ENCODE measurements at regions not wholly inside any gene's neighbourhood (a gene's known extent, or its start where the extent isn't known, plus 50 kb on each side); places are given as distances from the start of the nearest gene placed in this dataset.

- H3K36me3 Mint-ChIP-seq (ENCODE audit: insufficient read depth in 1 of 3, low read depth in 3 of 3), result peaks cover 0 to 3% (median 0%) of the 10 kb centered on the region in 3 experiments; a peak in 1 of 7 replicates
- no peak overlapping the region for H3K23ac ChIP-seq (ENCODE audit: insufficient read length, low read depth, low read length)
- H2BK20ac ChIP-seq (ENCODE audit: low read depth, low read length, poor library complexity, severe bottlenecking), result no peak overlapping the region
- H3K27me3 ChIP-seq (ENCODE audit: insufficient read depth, low read length), result no peaks in the 10 kb centered on the region
- no peaks in the 10 kb centered on the region for H3K9me3 Mint-ChIP-seq
- H3K4me3 Mint-ChIP-seq, result no peak overlapping the region
- H3K27ac ChIP-seq (ENCODE audit: insufficient read length, low read depth, low read length), result no peak overlapping the region
- H2AFZ ChIP-seq (ENCODE audit: low read length), result no peak overlapping the region
- no peak overlapping the region for H3K4ac ChIP-seq (ENCODE audit: low read depth, low read length)
- H3K9me3 ChIP-seq (ENCODE audit: control insufficient read depth, low read depth, low read length), result no peaks in the 10 kb centered on the region
- H3K27me3 Mint-ChIP-seq (ENCODE audit: low read depth), result no peaks in the 10 kb centered on the region; the same call in 1 of the 2 replicates
- no peak overlapping the region for H2BK5ac ChIP-seq (ENCODE audit: insufficient read length, low read length)
- no peak overlapping the region for H2AK5ac ChIP-seq (ENCODE audit: insufficient read length, low read length)
- no peaks in the 10 kb centered on the region for H3K79me2 ChIP-seq (ENCODE audit: insufficient read depth, low read length)
- H2BK120ac ChIP-seq (ENCODE audit: low read depth, low read length, poor library complexity, severe bottlenecking), result no peak overlapping the region
- H3K79me1 ChIP-seq (ENCODE audit: insufficient read depth, low read depth, low read length, poor library complexity, severe bottlenecking), result no peaks in the 10 kb centered on the region
- no peak overlapping the region for H2BK12ac ChIP-seq (ENCODE audit: insufficient read length, low read depth, low read length)
- H4K20me1 ChIP-seq (ENCODE audit: control insufficient read depth, insufficient read depth, insufficient read length), result no peaks in the 10 kb centered on the region
- H3K4me2 ChIP-seq (ENCODE audit: insufficient read depth, insufficient read length, low read length), result no peak overlapping the region
- H3K56ac ChIP-seq (ENCODE audit: insufficient read length, low read depth, low read length), result no peak overlapping the region
- WGBS (ENCODE audit: extremely low coverage, insufficient read length, low lambda C conversion rate), result no CpG with 5 or more reads among the region's 4 CpGs
- H3K4me1 Mint-ChIP-seq, result peaks cover 25 to 27% of the 10 kb centered on the region in 2 experiments
- H3K14ac ChIP-seq (ENCODE audit: insufficient read depth, low read length), result no peak overlapping the region
- H4K91ac ChIP-seq (ENCODE audit: insufficient read length, low read depth, low read length), result no peak overlapping the region
- H3K4me1 ChIP-seq (ENCODE audit: insufficient read depth, low read length), result no peaks in the 10 kb centered on the region; the same call in 1 of the 2 replicates
- no peak for DNase-seq
- H4K5ac ChIP-seq (ENCODE audit: insufficient read length, low read depth, low read length), result no peak overlapping the region
- no peak overlapping the region for H3K27ac Mint-ChIP-seq
- H3T11ph ChIP-seq (ENCODE audit: low read length), result no peak overlapping the region
- H3K23me2 ChIP-seq (ENCODE audit: insufficient read length, low read depth, low read length, poor library complexity, severe bottlenecking), result no peaks in the 10 kb centered on the region
- H2BK15ac ChIP-seq (ENCODE audit: low read depth, low read length), result no peak overlapping the region
- no peak overlapping the region for H3K9ac ChIP-seq (ENCODE audit: extremely low read depth, insufficient read length, low read length)
- no peak; the same call in 2 of the 3 replicates for TF ChIP-seq CTCF (conservative IDR thresholded peaks at IDR 0.05)
- no peak overlapping the region for H3K18ac ChIP-seq (ENCODE audit: insufficient read length, low read depth, low read length)
- H4K8ac ChIP-seq (replicated peaks; ENCODE audit: insufficient read length, low read depth, low read length), result no peak overlapping the region
Observed at GRCh38 chr2:136171223-136171622, 53.3 kb upstream of the CXCR4 start.
